OCI-LY1 (cell line): ENCODE measurements at regions not wholly inside any gene's neighbourhood (a gene's known extent, or its start where the extent isn't known, plus 50 kb on each side); places are given as distances from the start of the nearest gene placed in this dataset.

Experiments
- CTCF ChIP-seq: fragments of 200-600 bp; sonication (generic), shearing (Covaris generic); IDR thresholded peaks from 2 replicates; pipeline ENCODE4 v1.5.1; 2017; ENCODE audit warnings: mild to moderate bottlenecking, antibody characterized with exemption, low read length, moderate library complexity, mixed read lengths
- EZH2 ChIP-seq: fragments of 200-600 bp; sonication (generic), shearing (Covaris generic); IDR thresholded peaks from 2 replicates; pipeline ENCODE4 v1.8.0; 2017; ENCODE audit warnings: borderline replicate concordance, mixed run types, mild to moderate bottlenecking, antibody characterized with exemption, low read length, moderate library complexity, mixed read lengths

GRCh38 chr11:88038063-88038462 is 137.2 kb downstream of the RAB38 start:
- TF ChIP-seq CTCF, result no peak
- TF ChIP-seq EZH2, result no peak
